H1 (cell line): ENCODE measurements at regions not wholly inside any gene's neighbourhood (a gene's known extent, or its start where the extent isn't known, plus 50 kb on each side); places are given as distances from the start of the nearest gene placed in this dataset.

ENCODE experiments used
- CTCF ChIA-PET: fragments of 300-600 bp; sonication (Branson Sonifier 250); formaldehyde crosslinking; loops from one replicate; lab custom pipeline; 2021; ENCODE audit not compliant: partially characterized antibody; lab: Charles Lee
- POLR2A ChIA-PET: fragments of 300-600 bp; sonication (Branson Sonifier 250); formaldehyde crosslinking; loops from one replicate; lab custom pipeline; 2021; ENCODE audit warnings: inconsistent platforms; ENCODE audit not compliant: partially characterized antibody; lab: Charles Lee
- DNase-seq, 2 experiments: peaks; one replicate each; pipeline versions ENCODE4 v3.0.0 to v3.0.0-alpha.2; 2010 to 2022; ENCODE audit warnings: low spot score in 2 of 2, low read depth in 1 of 2, mixed read lengths in 1 of 2
- FAIRE-seq: peaks from 2 replicates; lab custom pipeline; 2011; peaks lifted over from hg19 to GRCh38; lab: Jason Lieb, UNC
- H2AFZ ChIP-seq: 2 replicates; pipeline ENCODE4 v1.8.1; 2012; ENCODE audit warnings: low read length, inconsistent platforms
- H2AK5ac ChIP-seq: 2 replicates; pipeline ENCODE4 v1.6.1; 2013; ENCODE audit warnings: low read depth, low read length
- H2BK120ac ChIP-seq: replicated peaks from 2 replicates; pipeline ENCODE3; 2013; ENCODE audit warnings: low read depth, low read length, inconsistent platforms
- H2BK12ac ChIP-seq: 2 replicates; pipeline ENCODE4 v1.6.1; 2013; ENCODE audit warnings: low read depth, low read length
- H2BK15ac ChIP-seq: 2 replicates; pipeline ENCODE4 v1.6.1; 2013; ENCODE audit warnings: low read length
- H2BK20ac ChIP-seq: 2 replicates; pipeline ENCODE4 v1.6.1; 2013; ENCODE audit warnings: low read length
- H2BK5ac ChIP-seq: 2 replicates; pipeline ENCODE4 v1.6.1; 2013; ENCODE audit warnings: low read depth, low read length
- H3K14ac ChIP-seq: 2 replicates; pipeline ENCODE4 v1.6.1; 2013; ENCODE audit warnings: inconsistent platforms; ENCODE audit not compliant: insufficient read length
- H3K18ac ChIP-seq: 2 replicates; pipeline ENCODE4 v1.6.1; 2013; ENCODE audit warnings: low read length; ENCODE audit errors: extremely low read depth
- H3K23ac ChIP-seq: 2 replicates; pipeline ENCODE4 v1.6.1; 2013; ENCODE audit warnings: inconsistent platforms; ENCODE audit not compliant: insufficient read length
- H3K23me2 ChIP-seq: 2 replicates; pipeline ENCODE4 v1.6.1; 2013; ENCODE audit warnings: low read depth, low read length
- H3K27ac ChIP-seq: 2 replicates; pipeline ENCODE4 v1.6.1; 2011; ENCODE audit warnings: low read depth, low read length, inconsistent platforms
- H3K27me3 ChIP-seq, 4 experiments: replicated peaks in 1 of 4; 1 replicate in 1 of 4; 2 replicates in 3 of 4; pipeline versions ENCODE4 v1.6.1 to v1.8.1; 2011 to 2013; ENCODE audit warnings: low read length in 3 of 4, mild to moderate bottlenecking in 3 of 4, inconsistent platforms in 2 of 4, mixed read lengths in 2 of 4, moderate library complexity in 1 of 4; ENCODE audit not compliant: control insufficient read depth in 3 of 4, insufficient read depth in 3 of 4; ENCODE audit errors: extremely low read depth in 1 of 4
- H3K36me3 ChIP-seq, 4 experiments: 2 replicates each; pipeline versions ENCODE4 v1.6.1 to v1.8.1; 2011 to 2013; ENCODE audit warnings: mild to moderate bottlenecking in 4 of 4, low read length in 3 of 4, moderate library complexity in 2 of 4, control low read depth in 1 of 4, inconsistent platforms in 1 of 4; ENCODE audit not compliant: insufficient read depth in 4 of 4, control insufficient read depth in 2 of 4
- H3K4ac ChIP-seq: replicated peaks from 2 replicates; pipeline ENCODE3; 2013; ENCODE audit warnings: low read length, low read depth, mixed read lengths, inconsistent platforms; ENCODE audit not compliant: insufficient read length
- H3K4me1 ChIP-seq, 4 experiments: replicated peaks in 1 of 4; 1 replicate in 1 of 4; 2 replicates in 3 of 4; pipeline versions ENCODE4 v1.6.1 to v1.8.1; 2011 to 2013; ENCODE audit warnings: low read length in 3 of 4, inconsistent platforms in 2 of 4, mixed read lengths in 1 of 4; ENCODE audit not compliant: insufficient read depth in 4 of 4, control insufficient read depth in 3 of 4
- H3K4me2 ChIP-seq, 2 experiments: 2 replicates each; pipeline versions ENCODE4 v1.6.1 to v1.8.1; 2011 to 2013; ENCODE audit warnings: low read depth in 2 of 2, low read length in 2 of 2, control low read depth in 1 of 2, inconsistent platforms in 1 of 2, mild to moderate bottlenecking in 1 of 2; ENCODE audit not compliant: insufficient read depth in 1 of 2
- H3K4me3 ChIP-seq, 4 experiments: fragments of 200-600, 300-600 bp in 1 of 4; sonication (generic), shearing (Covaris generic), sonication (Bioruptor Twin) in 1 of 4; 2 replicates each; pipeline versions ENCODE4 v1.5.1 to v1.8.1; 2011 to 2016; ENCODE audit warnings: low read length in 4 of 4, low read depth in 3 of 4, control low read depth in 2 of 4, inconsistent platforms in 2 of 4, mild to moderate bottlenecking in 2 of 4, mixed read lengths in 1 of 4, moderate library complexity in 1 of 4; ENCODE audit not compliant: insufficient read depth in 2 of 4; ENCODE audit errors: extremely low read depth in 1 of 4
- H3K56ac ChIP-seq: replicated peaks from 2 replicates; pipeline ENCODE3; 2013; ENCODE audit warnings: low read depth, mild to moderate bottlenecking, mixed read lengths, low read length, inconsistent platforms; ENCODE audit not compliant: insufficient read length
- H3K79me1 ChIP-seq: 2 replicates; pipeline ENCODE4 v1.6.1; 2013; ENCODE audit warnings: low read depth, low read length, control low read depth
- H3K79me2 ChIP-seq, 2 experiments: 2 replicates each; pipeline versions ENCODE4 v1.6.1 to v1.8.1; 2012 to 2013; ENCODE audit warnings: low read length in 2 of 2, mild to moderate bottlenecking in 2 of 2, inconsistent platforms in 1 of 2; ENCODE audit not compliant: insufficient read depth in 2 of 2, control insufficient read depth in 1 of 2
- H3K9ac ChIP-seq, 4 experiments: replicated peaks in 1 of 4; 1 replicate in 1 of 4; 2 replicates in 3 of 4; pipeline versions ENCODE4 v1.6.1 to v1.8.1; 2011 to 2013; ENCODE audit warnings: low read depth in 3 of 4, low read length in 3 of 4, control low read depth in 2 of 4, mild to moderate bottlenecking in 2 of 4, moderate library complexity in 2 of 4, inconsistent platforms in 1 of 4; ENCODE audit errors: extremely low read depth in 1 of 4
- H3K9me3 ChIP-seq, 2 experiments: 2 replicates each; pipeline versions ENCODE4 v1.6.1 to v1.8.1; 2012 to 2013; ENCODE audit warnings: mild to moderate bottlenecking in 2 of 2, moderate library complexity in 2 of 2, control low read depth in 1 of 2, inconsistent platforms in 1 of 2, low read depth in 1 of 2, low read length in 1 of 2, mixed read lengths in 1 of 2; ENCODE audit not compliant: insufficient read depth in 2 of 2
- H4K20me1 ChIP-seq, 2 experiments: replicated peaks in 1 of 2; 2 replicates each; pipeline versions ENCODE3 to v1.8.1; 2011 to 2013; ENCODE audit warnings: inconsistent platforms in 2 of 2, low read length in 2 of 2, mild to moderate bottlenecking in 1 of 2; ENCODE audit not compliant: insufficient read depth in 2 of 2, control insufficient read depth in 1 of 2
- H4K5ac ChIP-seq: 2 replicates; pipeline ENCODE4 v1.6.1; 2013; ENCODE audit warnings: low read length, low read depth, mixed read lengths, inconsistent platforms; ENCODE audit not compliant: insufficient read length
- H4K8ac ChIP-seq: 2 replicates; pipeline ENCODE4 v1.8.0; 2013; ENCODE audit warnings: mild to moderate bottlenecking, moderate library complexity, low read length, inconsistent platforms; ENCODE audit not compliant: insufficient read depth; ENCODE audit errors: extremely low read depth
- H4K91ac ChIP-seq: replicated peaks from 2 replicates; pipeline ENCODE3; 2013; ENCODE audit warnings: low read length, mixed read lengths, inconsistent platforms; ENCODE audit not compliant: insufficient read length
- CBX8 ChIP-seq: fragments of 300-800, 300-1000 bp; sonication (generic); IDR thresholded peaks from 2 replicates; pipeline ENCODE4 v1.7.1; 2016; ENCODE audit warnings: low read depth, low read length, borderline replicate concordance
- CHD2 ChIP-seq: IDR thresholded peaks from 2 replicates; pipeline ENCODE4 v1.6.1; 2012; ENCODE audit warnings: low read length, improper control_type of control experiment
- GABPA ChIP-seq: IDR thresholded peaks from 2 replicates; pipeline ENCODE4 v1.6.1; 2011; ENCODE audit warnings: mild to moderate bottlenecking, low read length, moderate library complexity, borderline replicate concordance; ENCODE audit not compliant: insufficient read depth
- HDAC6 ChIP-seq: IDR thresholded peaks from one replicate; pipeline ENCODE4 v1.7.1; 2012; ENCODE audit warnings: low read depth, mild to moderate bottlenecking, inconsistent platforms, low read length, moderate library complexity
- PHF8 ChIP-seq: fragments of 200-600 bp; sonication (generic); conservative IDR thresholded peaks from 2 replicates; pipeline ENCODE4 v1.7.1; 2012; ENCODE audit warnings: low read depth, mild to moderate bottlenecking, inconsistent platforms, low read length, moderate library complexity
- SAP30 ChIP-seq: fragments of 300-600 bp; sonication (generic); IDR thresholded peaks from 2 replicates; pipeline ENCODE4 v1.7.1; 2012; ENCODE audit warnings: low read length, moderate library complexity, mild to moderate bottlenecking, inconsistent platforms; ENCODE audit not compliant: insufficient read depth, insufficient replicate concordance
- SP4 ChIP-seq: IDR thresholded peaks from 2 replicates; pipeline ENCODE4 v1.6.1; 2012; ENCODE audit warnings: low read length, inconsistent platforms
- WGBS, 2 experiments: shearing (Covaris generic) in 1 of 2; methylation state at CpG; one replicate each; pipeline versions ENCODE4 v1.1.6 to v1.1.7; 2013 to 2015; ENCODE audit warnings: low lambda C conversion rate in 2 of 2, mixed read lengths in 2 of 2, inconsistent platforms in 1 of 2, low coverage in 1 of 2, missing lambda C conversion rate in 1 of 2; ENCODE audit not compliant: insufficient replicate concordance in 2 of 2, insufficient coverage in 1 of 2, insufficient read length in 1 of 2; ENCODE audit errors: extremely low coverage in 1 of 2, missing lambda C conversion rate in 1 of 2; 5-methylcytosine and 5-hydroxymethylcytosine counted together

DNA sequence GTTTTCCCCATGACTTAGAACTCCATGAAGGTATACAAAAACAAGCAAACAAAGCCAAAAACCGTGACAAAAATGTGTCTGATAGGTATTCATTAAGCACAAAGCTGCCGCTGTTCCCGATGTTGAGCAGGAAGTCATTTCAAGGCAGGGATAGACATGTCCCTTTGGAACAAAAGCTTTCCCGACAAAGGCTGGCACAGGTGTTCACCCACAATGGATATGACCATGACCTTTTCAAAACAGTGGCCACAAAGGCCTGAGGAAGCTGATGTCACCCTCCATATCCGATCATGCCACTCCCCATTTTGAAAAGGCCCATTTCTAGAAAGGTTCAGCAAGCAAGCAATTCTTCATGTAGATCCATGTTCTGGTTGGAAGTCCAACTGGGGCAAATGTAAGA is 279.1 kb downstream of the BTG1 start:
- H2BK15ac ChIP-seq, result no peak overlapping the region
- no peak overlapping the region for H3K9ac ChIP-seq
- H3K36me3 ChIP-seq, result no peaks in the 10 kb centered on the region
- H4K5ac ChIP-seq, result no peak overlapping the region
- H2BK20ac ChIP-seq, result no peak overlapping the region
- 94% methylated on average over 5 of the region's 5 CpGs; no CpG with 5 or more reads in 1 of the 2 experiments for WGBS, 2 experiments
- H3K14ac ChIP-seq, result no peak overlapping the region
- no peak overlapping the region for H2AK5ac ChIP-seq
- no peak overlapping the region for H3K4me3 ChIP-seq
- H4K91ac ChIP-seq, result no peak overlapping the region
- no peaks in the 10 kb centered on the region for H3K27me3 ChIP-seq
- no peak overlapping the region for H2AFZ ChIP-seq
- H4K8ac ChIP-seq, result no peak overlapping the region
- H3K79me1 ChIP-seq, result no peaks in the 10 kb centered on the region
- no peaks in the 10 kb centered on the region for H3K9me3 ChIP-seq
- FAIRE-seq, result no peak
- no peak overlapping the region for H2BK120ac ChIP-seq
- no peak overlapping the region for H3K27ac ChIP-seq
- ChIA-PET CTCF (interaction anchor here (2.5 kb wide), 1 partner anchor 55 kb away, joined by 7 read pairs; no protein-coding TSS in a partner anchor), POLR2A (no interaction called here)
- no peak overlapping the region for H2BK5ac ChIP-seq
- no peaks in the 10 kb centered on the region for H3K4me1 ChIP-seq
- no peak overlapping the region for H3K56ac ChIP-seq
- H2BK12ac ChIP-seq, result no peak overlapping the region
- no peak overlapping the region for H3K18ac ChIP-seq
- no peak overlapping the region for H3K4me2 ChIP-seq
- H3K79me2 ChIP-seq, result no peaks in the 10 kb centered on the region
- no peaks in the 10 kb centered on the region for H4K20me1 ChIP-seq
- H3K23ac ChIP-seq, result no peak overlapping the region
- H3K4ac ChIP-seq, result no peak overlapping the region
- no peak for DNase-seq
- H3K23me2 ChIP-seq, result no peaks in the 10 kb centered on the region
- no peak for TF ChIP-seq CHD2
- no peak for TF ChIP-seq SP4
- no peak for TF ChIP-seq HDAC6
- TF ChIP-seq CBX8, result no peak
- no peak for TF ChIP-seq PHF8
- TF ChIP-seq GABPA, result no peak
- TF ChIP-seq SAP30, result no peak
